ENCODE measurements at regions not wholly inside any gene's neighbourhood (a gene's known extent, or its start where the extent isn't known, plus 50 kb on each side); places are given as distances from the start of the nearest gene placed in this dataset.

GRCh38 chr3:181609030-181609767 lies 102.5 kb upstream of the SOX2 start:
- TF ChIP-seq, protein P1, sequence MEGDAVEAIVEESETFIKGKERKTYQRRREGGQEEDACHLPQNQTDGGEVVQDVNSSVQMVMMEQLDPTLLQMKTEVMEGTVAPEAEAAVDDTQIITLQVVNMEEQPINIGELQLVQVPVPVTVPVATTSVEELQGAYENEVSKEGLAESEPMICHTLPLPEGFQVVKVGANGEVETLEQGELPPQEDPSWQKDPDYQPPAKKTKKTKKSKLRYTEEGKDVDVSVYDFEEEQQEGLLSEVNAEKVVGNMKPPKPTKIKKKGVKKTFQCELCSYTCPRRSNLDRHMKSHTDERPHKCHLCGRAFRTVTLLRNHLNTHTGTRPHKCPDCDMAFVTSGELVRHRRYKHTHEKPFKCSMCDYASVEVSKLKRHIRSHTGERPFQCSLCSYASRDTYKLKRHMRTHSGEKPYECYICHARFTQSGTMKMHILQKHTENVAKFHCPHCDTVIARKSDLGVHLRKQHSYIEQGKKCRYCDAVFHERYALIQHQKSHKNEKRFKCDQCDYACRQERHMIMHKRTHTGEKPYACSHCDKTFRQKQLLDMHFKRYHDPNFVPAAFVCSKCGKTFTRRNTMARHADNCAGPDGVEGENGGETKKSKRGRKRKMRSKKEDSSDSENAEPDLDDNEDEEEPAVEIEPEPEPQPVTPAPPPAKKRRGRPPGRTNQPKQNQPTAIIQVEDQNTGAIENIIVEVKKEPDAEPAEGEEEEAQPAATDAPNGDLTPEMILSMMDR (IDR thresholded peaks at IDR 0.05), result no peak
- TF ChIP-seq POLR2A (IDR thresholded peaks at IDR 0.05) (no peak), POLR2AphosphoS5 (IDR thresholded peaks at IDR 0.05) (no peak)

All from upper lobe of left lung (tissue), 4 donors.